Hematopoietic multipotent progenitor cell treated with erythropoietin and hydrocortisone succinate and interleukin-3 and kit ligand, for 15 days (in vitro differentiated cells): ENCODE measurements at regions not wholly inside any gene's neighbourhood (a gene's known extent, or its start where the extent isn't known, plus 50 kb on each side); places are given as distances from the start of the nearest gene placed in this dataset.

Source experiments
- DNase-seq: peaks from one replicate; pipeline ENCODE4 v3.0.0-alpha.2; 2015; ENCODE audit warnings: low spot score

- DNase-seq, result no peak
These were observed 289.8 kb upstream of the KLF6 start for GRCh38 chr10:4074545-4075407.

DNA sequence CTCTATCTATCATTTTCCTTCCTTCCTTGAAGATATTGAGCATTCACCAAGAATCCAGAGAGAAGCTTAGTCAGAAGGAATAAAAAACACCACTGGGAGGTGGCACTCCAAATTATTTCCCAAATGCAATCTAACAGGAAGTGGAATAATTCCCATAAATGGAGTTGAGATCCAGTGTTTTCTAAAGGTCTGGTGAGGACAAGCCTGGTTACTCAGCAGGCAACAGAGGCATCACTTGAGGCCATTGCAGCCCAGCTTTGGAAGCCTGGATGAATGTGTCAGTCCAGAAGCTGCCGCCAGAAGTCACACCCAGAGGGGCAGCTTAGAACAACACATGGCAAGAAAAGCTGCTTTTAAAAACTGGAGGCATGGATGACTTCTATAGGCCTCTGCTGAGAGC, 288.9 kb upstream of the KLF6 start:
- DNase-seq, result no peak

- DNase-seq, result no peak
These were observed 286.1 kb upstream of the KLF6 start for GRCh38 chr10:4070921-4071660.

DNA sequence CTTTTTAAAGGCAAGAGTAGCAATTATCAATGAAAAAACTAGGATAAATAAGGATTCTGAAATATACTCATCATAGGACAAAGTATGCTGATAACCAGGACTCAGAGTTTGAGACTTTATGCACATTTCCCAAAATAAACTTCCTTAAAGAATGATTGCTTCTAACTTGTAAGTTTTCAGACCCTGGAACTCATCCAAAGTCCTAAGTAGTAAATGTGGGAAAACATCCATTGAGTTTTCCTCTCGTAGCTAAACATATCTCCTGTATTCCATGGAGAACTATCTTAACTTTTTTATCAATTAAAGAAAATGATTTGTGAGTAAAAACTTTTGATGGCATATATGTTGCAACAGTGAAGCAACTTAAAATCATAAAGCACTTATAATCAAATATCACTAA, 285.2 kb upstream of the KLF6 start:
- DNase-seq, result no peak

- DNase-seq, result no peak
These were observed 284.5 kb upstream of the KLF6 start for GRCh38 chr10:4069491-4069890.

- no peak for DNase-seq
These were observed 283.6 kb upstream of the KLF6 start for GRCh38 chr10:4068629-4069028.

- no peak for DNase-seq
These were observed 283.0 kb upstream of the KLF6 start for GRCh38 chr10:4067931-4068561.

DNA sequence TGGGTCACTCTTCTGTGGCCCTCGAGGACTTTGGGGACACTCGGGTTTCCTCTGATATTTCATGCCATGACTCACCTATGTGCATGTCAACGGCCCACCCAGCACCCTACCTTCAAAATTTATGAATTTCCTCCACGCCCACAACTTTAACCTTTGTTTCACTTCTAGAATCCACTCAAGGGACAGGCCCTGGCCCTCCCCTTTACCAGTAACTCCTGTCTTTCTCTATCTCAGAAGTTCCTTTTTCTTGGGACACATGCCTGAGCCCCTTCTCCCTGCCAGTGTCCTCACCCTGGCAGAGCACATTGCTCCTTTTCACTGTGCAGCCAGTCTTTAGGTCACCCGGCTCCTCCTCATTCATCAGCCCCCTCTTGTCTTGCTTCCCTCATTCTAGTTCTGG, 282.5 kb upstream of the KLF6 start:
- no peak for DNase-seq

DNA sequence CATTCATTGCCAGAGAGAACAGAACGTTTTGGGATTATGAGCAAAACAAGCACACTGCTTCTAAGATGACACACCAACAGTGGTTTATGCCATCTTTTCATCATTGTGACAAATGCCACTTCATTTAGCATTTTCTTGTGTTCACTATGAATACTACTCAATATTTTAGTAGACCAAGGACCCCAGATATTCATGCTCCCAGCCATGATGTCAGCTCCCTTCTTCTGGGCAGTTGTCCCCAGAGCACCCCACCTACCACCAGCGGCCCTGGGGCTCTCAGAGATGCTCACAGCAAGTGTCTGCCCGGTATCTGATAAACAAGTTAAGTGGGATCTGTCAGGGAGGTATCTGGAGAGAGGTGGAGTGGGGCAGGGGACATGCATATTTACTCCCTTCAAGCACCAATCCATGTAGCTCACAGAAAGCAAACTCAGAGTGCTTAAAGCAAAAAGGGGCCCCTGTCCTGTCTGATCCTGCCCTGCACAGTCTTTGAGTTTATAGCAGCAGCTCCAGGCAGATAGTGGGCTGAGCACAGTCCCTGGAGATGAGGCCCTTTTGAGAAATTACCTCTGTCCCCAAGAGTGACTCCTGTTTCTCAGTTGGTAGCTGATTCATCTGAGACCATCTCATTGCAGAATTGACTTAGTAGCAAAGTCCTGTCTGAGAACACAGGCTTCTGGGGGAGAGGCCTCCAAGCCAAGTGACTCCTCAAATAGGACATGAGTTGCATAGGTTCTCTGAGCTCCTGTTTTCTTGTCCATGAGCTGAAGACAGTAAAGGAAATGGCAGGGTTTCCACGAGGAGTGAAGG, 281.8 kb upstream of the KLF6 start:
- DNase-seq, result no peak

DNA sequence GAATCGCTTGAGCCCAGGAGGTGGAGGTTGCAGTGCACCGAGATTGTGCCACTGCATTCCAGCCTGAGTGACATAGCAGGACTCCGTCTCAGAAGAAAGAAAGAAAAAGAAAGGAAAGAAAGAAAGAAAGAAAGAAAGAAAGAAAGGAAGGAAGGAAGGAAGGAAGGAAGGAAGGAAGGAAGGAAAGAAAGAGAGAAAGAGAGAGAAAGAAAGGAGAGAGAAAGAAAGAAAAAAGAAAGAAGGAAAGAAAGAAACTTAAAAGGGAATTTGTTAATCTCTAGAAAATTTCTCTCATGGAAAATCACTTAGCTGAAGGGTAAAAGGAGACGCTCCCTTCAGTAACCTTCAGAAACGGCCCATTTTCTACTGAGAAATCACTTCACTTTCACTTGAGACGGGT, 279.5 kb upstream of the KLF6 start:
- DNase-seq, result no peak

GRCh38 chr10:4063717-4064116, 278.7 kb upstream of the KLF6 start:
- no peak for DNase-seq

GRCh38 chr10:4062751-4063150, 277.7 kb upstream of the KLF6 start:
- no peak for DNase-seq

DNA sequence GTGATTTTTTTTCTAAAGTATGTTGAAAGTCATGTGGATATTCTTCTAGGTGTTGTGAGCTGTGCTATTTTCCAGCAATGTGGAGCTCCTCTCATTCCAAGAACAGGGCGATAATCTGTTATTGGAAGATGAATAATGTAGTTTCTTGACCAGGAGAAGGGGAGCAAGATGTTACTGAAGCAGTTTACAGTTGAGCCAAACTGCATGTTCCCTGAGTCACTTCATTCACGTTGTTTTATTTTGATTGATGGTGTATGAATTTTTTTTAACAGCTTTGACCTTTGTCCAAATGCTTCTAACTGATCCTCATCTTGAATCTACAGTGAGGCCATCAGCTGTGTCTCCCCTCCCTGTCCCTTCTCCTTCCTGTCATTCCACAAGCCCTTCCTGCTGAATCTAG, 277.1 kb upstream of the KLF6 start:
- DNase-seq, result no peak

- no peak for DNase-seq
These were observed 276.5 kb upstream of the KLF6 start for GRCh38 chr10:4061441-4061951.

GRCh38 chr10:4059471-4060138, 274.6 kb upstream of the KLF6 start:
- DNase-seq, result no peak

- DNase-seq, result no peak
These were observed 273.6 kb upstream of the KLF6 start for GRCh38 chr10:4058514-4059029.

GRCh38 chr10:4057725-4058513, 272.9 kb upstream of the KLF6 start:
- DNase-seq, result no peak

DNA sequence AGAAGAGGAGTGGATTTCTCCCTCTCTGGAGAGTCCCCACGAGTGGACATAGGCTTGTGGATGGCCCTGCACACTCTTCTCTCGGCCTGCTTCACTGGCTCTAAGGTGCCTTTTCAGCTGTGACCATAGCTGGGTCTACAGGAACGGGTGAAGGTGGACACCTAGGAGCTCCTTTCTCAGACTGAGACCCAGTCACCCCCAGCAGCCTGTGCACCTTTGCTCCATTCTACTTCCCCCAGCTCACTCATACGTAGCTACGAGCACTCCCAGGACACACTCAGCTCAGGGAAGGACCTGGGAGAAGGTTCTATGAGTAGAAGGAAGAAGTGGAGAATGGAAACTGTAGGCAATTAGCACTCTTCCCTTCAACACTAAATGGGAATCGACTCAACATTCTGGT, 272.0 kb upstream of the KLF6 start:
- DNase-seq, result no peak

- no peak for DNase-seq
These were observed 269.8 kb upstream of the KLF6 start for GRCh38 chr10:4054656-4055435.

DNA sequence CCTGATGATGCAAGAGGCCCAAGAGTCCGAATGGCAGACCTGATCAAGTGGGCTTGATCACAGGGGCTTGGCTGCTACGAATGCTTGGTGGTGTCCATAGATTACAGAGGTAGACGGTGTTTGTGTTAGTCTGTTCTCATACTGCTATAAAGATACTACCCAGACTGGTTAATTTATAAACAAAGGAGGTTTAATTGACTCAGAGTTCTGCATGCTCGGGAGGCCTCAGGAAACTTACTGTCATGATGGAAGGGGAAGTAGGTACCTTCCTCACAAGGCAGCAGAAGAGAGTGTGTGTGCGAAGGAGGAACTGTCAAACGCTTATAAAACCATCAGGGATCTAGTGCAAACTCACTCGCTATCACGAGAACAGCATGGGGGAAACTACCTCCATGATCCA, 268.9 kb upstream of the KLF6 start:
- DNase-seq, result no peak
